Activated B cell treated with CpG ODN at 0.5 μM for 24 hours (primary cell): ENCODE measurements at regions not wholly inside any gene's neighbourhood (a gene's known extent, or its start where the extent isn't known, plus 50 kb on each side); places are given as distances from the start of the nearest gene placed in this dataset.

Experiments
- ATAC-seq: fragments of 200-7000 bp; cut with Tn5 transposase; one replicate; pipeline ENCODE4 v1.10.0; 2021; ENCODE audit warnings: low read depth, mild to moderate bottlenecking, moderate library complexity
- CTCF ChIA-PET: fragments of 350-600 bp; sonication (Branson Sonifier 250); formaldehyde crosslinking; loops from one replicate; lab custom pipeline; 2021; ENCODE audit warnings: antibody characterized with exemption; lab: Charles Lee
- POLR2A ChIA-PET: fragments of 350-600 bp; sonication (Branson Sonifier 250); formaldehyde crosslinking; loops from one replicate; lab custom pipeline; 2021; ENCODE audit warnings: antibody characterized with exemption; lab: Charles Lee
- DNase-seq: peaks from one replicate; pipeline ENCODE4 v3.0.0; 2022
- H3K27ac Mint-ChIP-seq: one replicate; pipeline ENCODE4 v1.8.0; 2020; ENCODE audit warnings: mixed read lengths
- H3K27me3 Mint-ChIP-seq: one replicate; pipeline ENCODE4 v1.8.0; 2021; ENCODE audit warnings: mixed read lengths
- H3K36me3 Mint-ChIP-seq: one replicate; pipeline ENCODE4 v1.8.0; 2021; ENCODE audit warnings: low read depth, mixed read lengths
- H3K4me1 Mint-ChIP-seq: one replicate; pipeline ENCODE4 v1.8.0; 2021; ENCODE audit warnings: mixed read lengths
- H3K4me3 Mint-ChIP-seq: one replicate; pipeline ENCODE4 v1.8.0; 2020; ENCODE audit warnings: mild to moderate bottlenecking, mixed read lengths
- H3K9me3 Mint-ChIP-seq: one replicate; pipeline ENCODE4 v1.8.0; 2020; ENCODE audit warnings: mixed read lengths
- intact Hi-C: fragments of 100-400 bp; cut with micrococcal nuclease; formaldehyde crosslinking; loops from one replicate; pipeline ENCODE4 v1.15.1; 2024
- TF ChIP-seq, protein P1 (sequence below): fragments of 200-600 bp; IDR thresholded peaks from one replicate; pipeline ENCODE4 v1.8.0; 2022; ENCODE audit warnings: antibody characterized with exemption, mild to moderate bottlenecking

DNA sequence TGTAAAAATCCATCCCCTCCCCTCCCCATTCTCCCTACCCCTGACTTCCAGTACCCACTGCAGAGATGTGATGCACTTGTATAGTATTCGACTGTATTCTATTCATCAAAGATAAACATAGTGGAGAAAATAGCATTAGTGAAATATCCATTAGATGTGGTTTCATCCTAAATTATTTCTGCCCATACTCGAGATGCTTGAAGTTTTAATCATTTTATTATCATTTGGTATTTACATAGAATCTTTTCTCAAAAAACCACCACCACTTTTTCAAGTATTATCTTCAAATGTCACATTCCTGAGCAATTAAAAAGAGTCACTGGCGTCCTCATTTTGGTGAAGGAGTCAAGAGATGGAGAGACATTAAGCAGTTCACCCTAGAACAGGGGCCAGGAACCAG, 181.9 kb downstream of the HAO1 start:
- DNase-seq, result no peak
- TF ChIP-seq, protein P1, sequence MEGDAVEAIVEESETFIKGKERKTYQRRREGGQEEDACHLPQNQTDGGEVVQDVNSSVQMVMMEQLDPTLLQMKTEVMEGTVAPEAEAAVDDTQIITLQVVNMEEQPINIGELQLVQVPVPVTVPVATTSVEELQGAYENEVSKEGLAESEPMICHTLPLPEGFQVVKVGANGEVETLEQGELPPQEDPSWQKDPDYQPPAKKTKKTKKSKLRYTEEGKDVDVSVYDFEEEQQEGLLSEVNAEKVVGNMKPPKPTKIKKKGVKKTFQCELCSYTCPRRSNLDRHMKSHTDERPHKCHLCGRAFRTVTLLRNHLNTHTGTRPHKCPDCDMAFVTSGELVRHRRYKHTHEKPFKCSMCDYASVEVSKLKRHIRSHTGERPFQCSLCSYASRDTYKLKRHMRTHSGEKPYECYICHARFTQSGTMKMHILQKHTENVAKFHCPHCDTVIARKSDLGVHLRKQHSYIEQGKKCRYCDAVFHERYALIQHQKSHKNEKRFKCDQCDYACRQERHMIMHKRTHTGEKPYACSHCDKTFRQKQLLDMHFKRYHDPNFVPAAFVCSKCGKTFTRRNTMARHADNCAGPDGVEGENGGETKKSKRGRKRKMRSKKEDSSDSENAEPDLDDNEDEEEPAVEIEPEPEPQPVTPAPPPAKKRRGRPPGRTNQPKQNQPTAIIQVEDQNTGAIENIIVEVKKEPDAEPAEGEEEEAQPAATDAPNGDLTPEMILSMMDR, result no peak
- ChIA-PET POLR2A (no interaction called here), CTCF (no interaction called here)
- no peaks in the 10 kb centered on the region for H3K27me3 Mint-ChIP-seq
- H3K27ac Mint-ChIP-seq, result no peak overlapping the region
- ATAC-seq, result no peak
- intact Hi-C loops, result no loop called here
- H3K4me1 Mint-ChIP-seq, result no peaks in the 10 kb centered on the region
- no peaks in the 10 kb centered on the region for H3K36me3 Mint-ChIP-seq
- no peak overlapping the region for H3K4me3 Mint-ChIP-seq
- peaks cover 2% of the 10 kb centered on the region for H3K9me3 Mint-ChIP-seq

DNA sequence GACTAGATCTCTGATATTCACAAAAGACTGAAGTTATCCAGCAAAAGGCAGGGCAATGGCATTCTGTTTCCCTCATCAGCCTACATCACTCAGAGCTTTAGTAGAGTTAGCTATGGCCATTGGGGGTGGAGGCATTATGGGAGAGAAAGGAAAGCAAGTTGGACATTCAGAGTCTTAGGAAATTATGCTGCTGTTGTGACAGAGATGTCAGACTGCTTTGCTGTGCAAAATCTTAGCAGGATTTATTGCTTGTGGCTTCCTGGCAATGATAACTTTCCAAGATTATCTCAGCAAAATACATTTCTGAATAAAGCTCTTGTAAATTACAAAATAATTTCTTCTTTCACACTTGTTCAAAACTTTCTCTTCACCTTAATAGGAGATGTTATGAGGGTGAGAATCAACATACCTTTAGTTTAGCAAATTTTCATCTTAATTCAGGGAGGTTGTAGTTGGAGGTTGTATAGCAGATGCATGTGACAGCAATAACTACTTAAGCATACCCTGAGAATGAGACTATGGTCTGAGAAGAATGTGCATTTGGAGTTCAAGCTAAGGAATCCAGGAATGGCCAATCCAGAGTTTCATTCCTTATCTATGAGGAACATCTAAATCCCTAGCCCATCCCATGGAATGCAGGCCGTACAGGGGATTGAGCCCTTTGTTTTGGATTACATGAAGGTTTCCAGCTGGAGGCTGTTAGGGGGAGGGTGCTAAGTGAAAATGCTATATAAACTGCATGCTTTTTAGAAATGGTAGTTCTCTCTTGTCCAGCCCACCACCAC, 179.8 kb downstream of the HAO1 start:
- ChIA-PET POLR2A (no interaction called here), CTCF (no interaction called here)
- TF ChIP-seq, protein P1, result no peak
- no peaks in the 10 kb centered on the region for H3K36me3 Mint-ChIP-seq
- DNase-seq (no peak), ATAC-seq (no peak)
- peaks cover 4% of the 10 kb centered on the region for H3K4me1 Mint-ChIP-seq
- no peak overlapping the region for H3K27ac Mint-ChIP-seq
- intact Hi-C loops, result no loop called here
- no peak overlapping the region for H3K4me3 Mint-ChIP-seq
- H3K9me3 Mint-ChIP-seq, result peaks cover 2% of the 10 kb centered on the region
- H3K27me3 Mint-ChIP-seq, result no peaks in the 10 kb centered on the region

DNA sequence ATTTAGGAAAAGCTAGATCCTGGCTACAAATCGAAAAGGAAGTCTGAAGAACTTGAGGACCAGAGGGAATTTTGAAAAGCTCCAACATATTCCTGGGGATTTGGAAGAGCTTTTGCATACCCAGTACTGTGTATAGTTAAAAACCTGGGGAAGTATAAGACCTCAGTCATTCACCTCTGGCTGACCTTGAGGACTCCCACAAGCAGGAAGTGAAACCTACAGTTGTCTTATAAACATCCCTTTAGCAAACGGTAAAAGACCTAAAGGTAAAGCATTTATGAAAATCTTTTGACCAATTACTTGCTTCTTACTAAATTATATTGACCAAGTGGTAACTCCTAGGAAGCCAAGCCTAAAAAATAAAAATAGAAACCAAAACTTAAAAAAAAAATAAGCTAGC, 175.0 kb downstream of the HAO1 start:
- TF ChIP-seq, protein P1, result no peak
- no peak overlapping the region for H3K4me3 Mint-ChIP-seq
- intact Hi-C loops, result no loop called here
- ATAC-seq, result no peak
- POLR2A ChIA-PET, result no interaction called here
- CTCF ChIA-PET, result no interaction called here
- no peak overlapping the region for H3K27ac Mint-ChIP-seq
- H3K4me1 Mint-ChIP-seq, result peaks cover 7% of the 10 kb centered on the region
- H3K27me3 Mint-ChIP-seq, result no peaks in the 10 kb centered on the region
- DNase-seq, result no peak
- peaks cover 3% of the 10 kb centered on the region for H3K9me3 Mint-ChIP-seq
- H3K36me3 Mint-ChIP-seq, result no peaks in the 10 kb centered on the region

DNA sequence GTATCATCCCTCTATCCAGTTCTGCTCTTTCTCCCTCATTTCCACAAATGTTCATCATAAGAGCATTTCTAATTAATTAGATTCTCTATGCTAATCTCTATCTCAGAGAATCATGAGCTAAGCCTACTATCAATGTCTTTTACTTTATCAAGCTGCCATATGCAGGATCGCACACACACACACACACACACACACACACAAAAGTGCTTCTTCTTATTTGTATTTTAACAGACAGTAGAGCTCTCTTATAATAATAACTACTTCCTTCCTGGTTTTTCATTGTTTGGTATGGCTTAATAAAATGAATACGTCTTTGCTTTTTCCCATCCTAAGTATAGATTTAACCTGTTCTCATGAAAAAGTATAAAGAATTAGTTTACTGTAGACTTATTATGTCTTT, 170.2 kb downstream of the HAO1 start:
- CTCF ChIA-PET, result no interaction called here
- POLR2A ChIA-PET, result no interaction called here
- Mint-ChIP-seq H3K36me3 (no peaks in the 10 kb centered on the region), H3K27me3 (no peaks in the 10 kb centered on the region), H3K27ac (no peak overlapping the region), H3K4me1 (peaks cover 4% of the 10 kb centered on the region), H3K9me3 (peaks cover 3% of the 10 kb centered on the region), H3K4me3 (no peak overlapping the region)
- intact Hi-C loops, result no loop called here
- TF ChIP-seq, protein P1, result no peak
- DNase-seq (no peak), ATAC-seq (no peak)

DNA sequence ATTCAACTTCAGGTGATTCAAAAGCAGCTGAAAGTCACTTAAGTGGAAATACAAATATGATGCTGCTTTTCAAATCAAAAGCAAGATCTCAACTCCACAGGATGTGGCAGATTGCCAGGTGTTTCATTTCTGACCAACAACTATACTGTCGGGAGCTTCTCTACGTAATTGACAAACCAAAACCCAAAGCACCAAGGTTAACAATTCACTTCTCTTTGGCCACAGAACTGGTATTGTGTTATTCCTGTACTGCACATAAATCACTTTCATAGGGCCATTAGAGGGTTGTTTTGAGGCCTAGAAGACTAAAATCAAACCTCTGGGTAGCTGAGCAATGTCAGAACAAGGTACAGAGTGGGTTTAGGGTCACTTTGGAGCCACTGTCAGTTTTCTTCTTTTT, 169.7 kb downstream of the HAO1 start:
- peaks cover 3% of the 10 kb centered on the region for H3K4me1 Mint-ChIP-seq
- intact Hi-C loops, result no loop called here
- DNase-seq (no peak), ATAC-seq (no peak)
- POLR2A ChIA-PET, result no interaction called here
- no peak overlapping the region for H3K27ac Mint-ChIP-seq
- no peaks in the 10 kb centered on the region for H3K27me3 Mint-ChIP-seq
- H3K36me3 Mint-ChIP-seq, result no peaks in the 10 kb centered on the region
- CTCF ChIA-PET, result no interaction called here
- peaks cover 3% of the 10 kb centered on the region for H3K9me3 Mint-ChIP-seq
- no peak overlapping the region for H3K4me3 Mint-ChIP-seq
- TF ChIP-seq, protein P1, result no peak
